LNCAP (cell line): ENCODE measurements at regions not wholly inside any gene's neighbourhood (a gene's known extent, or its start where the extent isn't known, plus 50 kb on each side); places are given as distances from the start of the nearest gene placed in this dataset.

Experiments used
- TF ChIP-seq, protein P1 (sequence below): fragments of 450-650 bp; IDR thresholded peaks from 2 replicates; pipeline ENCODE4 v1.5.1; 2017; ENCODE audit warnings: mild to moderate bottlenecking

DNA sequence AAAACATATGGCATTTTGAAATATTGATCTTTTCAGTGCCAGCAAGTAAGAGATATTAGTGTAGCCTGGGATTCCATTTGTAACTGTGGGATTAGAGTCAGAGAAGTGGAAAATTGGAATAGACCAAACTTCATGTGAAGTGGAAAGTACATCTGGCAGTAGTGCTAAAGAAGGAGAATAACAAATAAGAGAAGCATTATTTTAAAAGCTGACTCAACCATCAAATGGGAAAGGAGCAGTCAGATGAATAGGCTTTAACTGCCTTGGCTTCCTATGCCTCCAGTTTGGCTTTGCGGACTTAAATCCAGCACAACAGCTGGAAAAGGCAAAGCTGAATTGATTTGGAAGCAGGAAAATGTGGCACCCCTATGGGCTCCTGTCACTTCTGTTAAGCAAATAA is 623.1 kb downstream of the TSN start:
- TF ChIP-seq, protein P1, sequence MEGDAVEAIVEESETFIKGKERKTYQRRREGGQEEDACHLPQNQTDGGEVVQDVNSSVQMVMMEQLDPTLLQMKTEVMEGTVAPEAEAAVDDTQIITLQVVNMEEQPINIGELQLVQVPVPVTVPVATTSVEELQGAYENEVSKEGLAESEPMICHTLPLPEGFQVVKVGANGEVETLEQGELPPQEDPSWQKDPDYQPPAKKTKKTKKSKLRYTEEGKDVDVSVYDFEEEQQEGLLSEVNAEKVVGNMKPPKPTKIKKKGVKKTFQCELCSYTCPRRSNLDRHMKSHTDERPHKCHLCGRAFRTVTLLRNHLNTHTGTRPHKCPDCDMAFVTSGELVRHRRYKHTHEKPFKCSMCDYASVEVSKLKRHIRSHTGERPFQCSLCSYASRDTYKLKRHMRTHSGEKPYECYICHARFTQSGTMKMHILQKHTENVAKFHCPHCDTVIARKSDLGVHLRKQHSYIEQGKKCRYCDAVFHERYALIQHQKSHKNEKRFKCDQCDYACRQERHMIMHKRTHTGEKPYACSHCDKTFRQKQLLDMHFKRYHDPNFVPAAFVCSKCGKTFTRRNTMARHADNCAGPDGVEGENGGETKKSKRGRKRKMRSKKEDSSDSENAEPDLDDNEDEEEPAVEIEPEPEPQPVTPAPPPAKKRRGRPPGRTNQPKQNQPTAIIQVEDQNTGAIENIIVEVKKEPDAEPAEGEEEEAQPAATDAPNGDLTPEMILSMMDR, result no peak

DNA sequence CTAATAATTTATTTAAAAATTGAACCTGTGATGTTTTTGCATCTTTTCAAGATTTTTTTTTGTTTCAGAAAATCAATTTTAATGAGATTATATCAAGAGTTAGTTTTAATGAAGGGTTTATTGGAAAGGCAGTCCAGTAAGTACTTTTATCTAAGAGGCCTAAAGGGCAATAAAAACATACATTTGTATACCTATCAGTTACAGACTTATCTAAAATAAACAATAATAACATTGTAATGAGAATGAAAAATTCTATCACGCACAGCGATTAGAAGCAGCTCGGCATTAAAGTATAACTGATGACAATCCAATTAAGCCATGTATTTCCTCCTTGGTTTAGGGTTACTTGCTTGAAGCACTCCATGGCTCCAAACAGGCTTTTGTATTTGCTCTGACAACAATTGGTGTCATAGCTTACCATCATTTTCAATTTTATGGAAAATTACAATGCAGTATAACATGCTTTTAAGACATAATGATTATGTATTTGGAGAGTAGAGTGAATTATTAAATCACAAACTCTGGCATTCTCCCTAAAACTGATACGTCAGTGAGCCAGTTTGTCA is 629.4 kb downstream of the TSN start:
- TF ChIP-seq, protein P1, result no peak

DNA sequence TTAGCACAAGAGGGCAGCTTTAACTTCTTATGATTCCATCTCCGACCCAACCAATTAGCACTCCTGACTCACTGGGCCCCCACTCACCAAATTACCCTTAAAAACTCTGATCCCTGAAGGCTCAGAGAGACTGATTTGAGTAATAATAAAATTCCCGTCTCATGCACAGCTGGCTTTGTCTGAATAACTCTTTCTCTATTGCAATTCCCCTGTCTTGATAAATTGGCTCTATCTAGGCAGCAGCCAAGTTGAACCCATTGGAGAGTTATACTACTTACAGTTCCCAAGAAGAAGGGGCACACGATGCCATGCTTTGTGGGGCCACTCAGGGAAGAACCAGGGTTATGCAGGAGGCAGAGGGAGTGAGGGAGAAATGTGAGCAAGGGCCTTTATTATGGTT is 632.8 kb downstream of the TSN start:
- TF ChIP-seq, protein P1, result no peak

DNA sequence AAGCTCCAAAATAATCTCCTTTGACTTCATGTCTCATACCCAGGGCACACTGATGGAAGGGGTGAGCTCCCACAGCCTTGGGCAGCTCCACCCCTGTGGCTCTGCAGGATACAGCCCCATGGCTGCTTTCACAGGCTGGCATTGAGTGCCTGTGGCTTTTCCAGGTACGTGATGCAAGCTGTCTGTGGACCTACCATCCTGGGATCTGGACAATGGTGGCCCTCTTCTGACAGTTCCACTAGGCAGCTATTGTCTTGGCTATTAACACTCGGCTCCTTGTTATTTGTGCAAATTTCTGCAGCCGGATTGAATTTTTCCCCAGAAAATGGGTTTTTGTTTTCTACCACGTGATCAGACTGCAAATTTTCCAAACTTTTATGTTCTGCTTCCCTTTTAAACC is 634.2 kb downstream of the TSN start:
- TF ChIP-seq, protein P1, result no peak

DNA sequence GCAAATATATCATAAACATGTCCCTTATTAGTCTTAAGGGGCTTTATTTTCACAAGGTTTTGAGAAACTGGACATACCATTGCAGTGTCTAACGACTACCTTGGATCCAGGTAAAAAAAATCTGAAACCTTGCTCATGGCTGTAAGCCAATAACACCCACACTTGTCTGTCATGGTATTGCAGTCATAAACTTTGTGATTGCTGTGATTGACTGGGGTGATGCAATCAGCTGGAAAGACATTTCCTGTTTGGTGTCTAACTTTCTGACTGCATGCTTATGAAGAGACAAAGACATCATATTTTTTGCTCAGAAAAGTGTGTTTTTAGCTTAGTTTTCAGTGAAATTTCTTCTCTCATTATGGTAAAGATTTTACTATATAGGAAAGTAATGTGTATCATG is 635.0 kb downstream of the TSN start:
- TF ChIP-seq, protein P1, result no peak

DNA sequence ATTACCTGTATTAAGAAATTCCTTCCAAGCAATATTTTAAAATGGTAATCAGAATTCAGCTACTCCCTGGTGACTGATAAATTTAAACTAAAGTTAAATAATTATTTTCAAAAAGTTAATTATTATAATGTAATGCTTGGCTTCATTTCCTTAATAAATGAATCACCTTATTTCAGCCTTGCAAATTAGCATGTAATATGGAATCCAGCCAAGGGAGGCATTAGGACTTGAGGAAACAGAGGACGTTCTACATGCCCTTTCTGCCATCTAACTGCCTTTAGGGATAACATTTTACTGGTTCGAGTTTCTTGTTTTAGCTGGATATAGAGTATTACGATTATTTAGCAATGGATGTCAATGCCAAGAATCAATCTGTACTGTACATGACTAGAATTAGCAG is 636.3 kb downstream of the TSN start:
- TF ChIP-seq, protein P1, result no peak

DNA sequence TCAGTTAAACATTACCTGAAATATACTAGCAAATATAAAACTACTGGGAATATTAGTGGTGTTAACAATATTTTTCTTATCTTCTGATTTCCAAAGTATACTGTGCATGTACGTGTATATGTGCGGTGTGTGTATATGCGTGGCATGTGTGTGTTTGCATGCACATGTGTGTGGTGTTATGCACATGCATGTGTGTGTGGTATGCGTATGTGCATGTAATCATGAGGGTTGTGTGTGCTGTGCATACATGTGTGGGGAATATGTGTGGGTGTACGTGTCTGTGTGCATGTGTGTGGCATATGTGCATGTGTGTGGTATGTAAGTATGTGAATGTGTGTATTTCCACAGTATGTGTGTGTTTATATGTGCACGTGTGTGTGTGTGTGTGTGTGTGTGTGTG is 640.2 kb downstream of the TSN start:
- TF ChIP-seq, protein P1, result no peak

DNA sequence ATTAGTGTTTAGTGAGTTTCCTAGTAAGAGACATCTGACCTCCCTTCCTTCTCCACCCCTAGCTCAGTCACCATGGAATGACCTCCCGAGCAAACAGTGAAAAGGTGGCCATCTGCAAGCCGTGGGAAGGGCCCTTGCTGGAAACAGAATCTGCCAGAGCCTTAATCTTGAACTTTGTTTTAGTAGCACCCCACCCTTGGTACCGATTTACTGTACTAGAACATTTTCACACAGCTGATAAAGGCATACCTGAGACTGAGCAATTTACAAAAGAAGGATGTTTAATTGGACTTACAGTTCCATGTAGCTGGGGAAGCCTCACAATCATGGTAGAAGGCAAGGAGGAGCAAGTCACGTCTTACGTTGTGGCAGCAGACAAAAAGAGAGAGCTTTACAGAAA is 655.8 kb downstream of the TSN start:
- TF ChIP-seq, protein P1, result no peak
